ENCODE measurements at regions not wholly inside any gene's neighbourhood (a gene's known extent, or its start where the extent isn't known, plus 50 kb on each side); places are given as distances from the start of the nearest gene placed in this dataset.

DNA sequence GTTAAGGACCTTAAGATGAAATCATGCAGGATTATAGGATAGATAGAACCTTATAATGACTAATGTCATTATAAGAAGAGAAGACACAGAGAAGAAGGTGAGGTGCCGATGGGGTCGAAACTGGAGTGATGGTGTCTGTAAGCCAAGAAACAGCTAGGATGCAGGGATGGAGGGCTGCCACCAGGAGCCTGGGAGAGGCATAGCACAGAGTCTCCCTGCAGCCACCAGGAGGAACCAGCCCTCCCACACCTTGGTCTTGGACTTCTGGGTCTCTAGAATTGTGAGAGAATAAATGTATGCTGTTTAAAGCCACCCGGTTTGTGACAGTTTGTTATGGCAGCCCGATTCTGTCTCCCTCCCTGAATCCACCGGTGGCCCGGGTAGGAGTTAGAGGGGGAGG is 337.2 kb upstream of the AJAP1 start:
- TF ChIP-seq, protein P1, sequence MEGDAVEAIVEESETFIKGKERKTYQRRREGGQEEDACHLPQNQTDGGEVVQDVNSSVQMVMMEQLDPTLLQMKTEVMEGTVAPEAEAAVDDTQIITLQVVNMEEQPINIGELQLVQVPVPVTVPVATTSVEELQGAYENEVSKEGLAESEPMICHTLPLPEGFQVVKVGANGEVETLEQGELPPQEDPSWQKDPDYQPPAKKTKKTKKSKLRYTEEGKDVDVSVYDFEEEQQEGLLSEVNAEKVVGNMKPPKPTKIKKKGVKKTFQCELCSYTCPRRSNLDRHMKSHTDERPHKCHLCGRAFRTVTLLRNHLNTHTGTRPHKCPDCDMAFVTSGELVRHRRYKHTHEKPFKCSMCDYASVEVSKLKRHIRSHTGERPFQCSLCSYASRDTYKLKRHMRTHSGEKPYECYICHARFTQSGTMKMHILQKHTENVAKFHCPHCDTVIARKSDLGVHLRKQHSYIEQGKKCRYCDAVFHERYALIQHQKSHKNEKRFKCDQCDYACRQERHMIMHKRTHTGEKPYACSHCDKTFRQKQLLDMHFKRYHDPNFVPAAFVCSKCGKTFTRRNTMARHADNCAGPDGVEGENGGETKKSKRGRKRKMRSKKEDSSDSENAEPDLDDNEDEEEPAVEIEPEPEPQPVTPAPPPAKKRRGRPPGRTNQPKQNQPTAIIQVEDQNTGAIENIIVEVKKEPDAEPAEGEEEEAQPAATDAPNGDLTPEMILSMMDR (IDR thresholded peaks at IDR 0.05; ENCODE audit: insufficient read depth, low read depth, low read length, missing control alignments) = no peak
- no peak overlapping the region for H3K4me3 ChIP-seq (ENCODE audit: low read depth, low read length)
- no peak for DNase-seq (ENCODE audit: low read depth)

DNA sequence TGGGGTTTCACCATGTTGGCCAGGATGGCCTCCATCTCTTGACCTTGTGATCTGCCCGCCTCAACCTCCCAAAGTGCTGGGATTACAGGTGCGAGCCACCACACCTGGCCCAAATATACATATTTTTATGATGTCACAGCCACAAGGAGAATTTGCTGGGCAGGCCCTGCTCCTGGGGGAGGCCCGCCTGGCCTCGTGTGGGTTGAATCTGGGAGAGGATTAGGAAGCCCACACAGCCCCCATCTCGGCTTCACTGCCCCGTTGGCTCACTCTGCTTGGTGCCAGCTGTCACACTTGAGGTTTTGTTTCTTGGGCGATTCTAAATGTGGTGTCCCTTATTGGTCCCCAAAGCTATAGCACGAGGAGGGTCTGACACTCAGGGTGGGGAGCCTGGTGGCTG is 335.7 kb upstream of the AJAP1 start:
- no peak overlapping the region for H3K4me3 ChIP-seq (ENCODE audit: low read depth, low read length)
- DNase-seq (ENCODE audit: low read depth) = no peak
- TF ChIP-seq, protein P1 (IDR thresholded peaks at IDR 0.05; ENCODE audit: insufficient read depth, low read depth, low read length, missing control alignments) = no peak

DNA sequence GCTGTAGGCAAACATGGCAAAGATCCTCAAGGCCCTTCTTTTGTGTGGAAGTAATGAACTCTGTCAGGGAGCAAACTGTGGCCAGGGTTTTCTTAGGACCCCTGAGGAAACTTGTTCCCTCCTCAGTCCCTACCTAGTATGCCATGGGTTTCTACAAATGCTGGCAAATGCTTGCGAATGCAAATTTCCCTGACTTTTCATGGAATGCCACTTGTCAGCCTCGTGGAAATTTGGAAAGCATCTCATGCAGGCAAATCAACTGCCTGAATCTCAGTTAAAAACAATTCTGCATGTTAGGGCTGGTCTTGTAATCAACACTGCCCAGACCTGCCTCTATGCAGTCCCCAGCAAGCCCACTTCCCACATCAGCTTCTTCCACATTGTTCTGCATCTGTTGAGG is 334.9 kb upstream of the AJAP1 start:
- H3K4me3 ChIP-seq (ENCODE audit: low read depth, low read length) = no peak overlapping the region
- TF ChIP-seq, protein P1 (IDR thresholded peaks at IDR 0.05; ENCODE audit: insufficient read depth, low read depth, low read length, missing control alignments) = no peak
- DNase-seq (ENCODE audit: low read depth) = no peak

DNA sequence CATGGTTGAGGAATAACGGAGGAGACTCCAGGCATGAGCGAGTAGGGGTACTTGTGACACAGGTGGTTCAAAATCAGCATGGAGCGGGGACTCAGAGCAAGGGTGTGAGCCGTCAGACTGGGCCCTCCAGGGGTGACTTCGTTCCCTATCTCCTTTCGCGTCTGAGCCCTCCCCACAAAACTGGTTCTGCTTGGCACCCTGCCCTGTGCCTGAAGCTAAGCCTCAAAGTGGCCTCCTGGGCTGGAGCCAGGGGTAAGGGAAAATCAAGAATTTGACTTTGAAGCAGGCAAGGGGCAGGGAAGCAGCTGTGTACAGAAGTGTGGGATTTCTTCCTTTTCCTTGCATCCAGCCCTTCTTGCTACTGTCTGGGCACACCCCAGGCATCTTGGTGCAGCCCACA is 331.5 kb upstream of the AJAP1 start:
- no peak for DNase-seq (ENCODE audit: low read depth)
- TF ChIP-seq, protein P1 (IDR thresholded peaks at IDR 0.05; ENCODE audit: insufficient read depth, low read depth, low read length, missing control alignments) = no peak

DNA sequence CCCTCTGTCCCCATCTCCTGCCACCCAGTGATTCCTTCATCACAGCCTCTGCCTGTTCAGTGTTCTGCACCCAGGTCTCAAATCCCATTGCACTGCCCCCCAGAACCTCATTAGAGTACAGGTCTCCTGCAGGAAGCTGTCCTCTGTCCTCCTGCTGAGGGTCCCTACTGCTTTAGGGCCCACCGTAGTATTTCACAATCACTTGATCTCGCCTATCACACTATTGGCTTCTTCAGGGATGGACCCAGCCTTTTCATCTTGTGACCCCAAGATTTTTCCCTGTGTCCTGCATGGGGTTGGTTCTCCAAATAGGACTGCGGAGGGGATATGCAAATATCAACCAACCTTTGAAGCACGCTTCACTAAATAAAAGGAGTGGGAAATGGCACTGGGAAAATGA is 331.1 kb upstream of the AJAP1 start:
- TF ChIP-seq, protein P1 (IDR thresholded peaks at IDR 0.05; ENCODE audit: insufficient read depth, low read depth, low read length, missing control alignments) = no peak

More for the DNA sequence above, 331.5 kb upstream of the AJAP1 start:
- no peak overlapping the region for H3K4me3 ChIP-seq (ENCODE audit: low read depth, low read length)

DNA sequence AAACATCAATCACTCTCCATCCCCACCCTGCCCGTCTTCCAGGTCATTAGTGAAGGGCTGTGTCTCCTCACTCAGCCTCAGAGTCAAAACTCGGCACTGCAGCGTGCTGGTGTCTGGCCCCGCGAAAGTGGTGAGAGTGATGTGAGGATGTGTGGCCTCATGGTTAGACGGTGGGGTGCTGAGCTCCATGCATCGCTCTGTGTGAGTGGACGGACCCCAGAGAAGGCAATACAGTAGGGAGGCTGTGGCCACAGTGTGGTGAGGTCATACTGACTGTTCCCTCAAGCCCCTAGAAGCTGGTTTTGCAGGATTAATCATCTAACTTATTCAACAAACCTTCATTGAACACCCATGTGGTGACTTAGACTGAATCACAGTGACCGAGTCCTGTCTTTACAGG is 329.9 kb upstream of the AJAP1 start:
- no peak overlapping the region for H3K4me3 ChIP-seq (ENCODE audit: low read depth, low read length)
- TF ChIP-seq, protein P1 (IDR thresholded peaks at IDR 0.05; ENCODE audit: insufficient read depth, low read depth, low read length, missing control alignments) = no peak
- no peak for DNase-seq (ENCODE audit: low read depth)

More for the DNA sequence above, 331.1 kb upstream of the AJAP1 start:
- no peak for DNase-seq (ENCODE audit: low read depth)
- no peak overlapping the region for H3K4me3 ChIP-seq (ENCODE audit: low read depth, low read length)

DNA sequence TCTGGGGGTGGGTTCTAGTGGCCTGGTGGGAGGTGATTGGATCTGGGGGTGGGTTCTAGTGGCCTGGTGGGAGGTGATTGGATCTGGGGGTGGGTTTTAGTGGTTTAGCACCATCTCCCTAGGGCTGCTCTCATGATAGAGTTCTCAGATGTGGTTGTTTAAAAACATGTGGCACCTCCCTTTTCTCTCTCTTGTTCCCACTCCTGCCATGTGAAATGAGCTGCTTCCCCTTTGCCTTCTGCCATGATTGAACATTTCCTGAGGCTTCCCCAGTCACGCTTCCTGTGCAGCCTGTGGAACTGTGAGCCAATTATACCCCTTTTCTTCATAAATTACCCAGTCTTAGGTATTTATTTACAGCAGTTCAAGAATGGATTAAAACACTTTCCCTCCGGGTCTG is 327.3 kb upstream of the AJAP1 start:
- no peak for DNase-seq (ENCODE audit: low read depth)
- no peak overlapping the region for H3K4me3 ChIP-seq (ENCODE audit: low read depth, low read length)
- TF ChIP-seq, protein P1 (IDR thresholded peaks at IDR 0.05; ENCODE audit: insufficient read depth, low read depth, low read length, missing control alignments) = no peak

Data from GM12865 (cell line).